Stromal cell of bone marrow (primary cell): ENCODE measurements at regions not wholly inside any gene's neighbourhood (a gene's known extent, or its start where the extent isn't known, plus 50 kb on each side); places are given as distances from the start of the nearest gene placed in this dataset.
A peak's percentile ranks its signal among the peaks of the same experiment; 100 is the strongest.

Source experiments
- DNase-seq: peaks from one replicate; pipeline ENCODE4 v3.0.0-alpha.2; 2012; ENCODE audit warnings: low read depth

DNA sequence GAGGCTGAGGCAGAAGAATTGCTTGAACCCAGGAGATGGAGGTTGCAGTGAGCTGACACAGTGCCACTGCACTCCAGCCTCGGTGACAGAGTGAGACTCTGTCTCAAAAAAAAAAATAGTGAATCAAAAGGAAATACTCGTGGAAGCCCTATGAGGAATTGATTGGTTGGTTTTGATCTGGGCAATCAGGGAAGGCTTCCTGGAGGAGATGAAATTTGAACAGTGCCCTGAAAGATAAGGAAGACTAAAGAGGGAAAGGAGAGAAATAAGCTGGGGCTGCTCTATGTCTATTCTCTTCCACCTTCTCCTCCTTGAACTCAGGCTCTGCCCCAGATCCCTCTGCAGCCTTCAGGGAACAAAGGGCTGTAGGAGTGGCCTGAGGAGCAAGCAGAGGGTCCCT lies 54.1 kb downstream of the IRF2BPL start:
- no peak for DNase-seq

DNA sequence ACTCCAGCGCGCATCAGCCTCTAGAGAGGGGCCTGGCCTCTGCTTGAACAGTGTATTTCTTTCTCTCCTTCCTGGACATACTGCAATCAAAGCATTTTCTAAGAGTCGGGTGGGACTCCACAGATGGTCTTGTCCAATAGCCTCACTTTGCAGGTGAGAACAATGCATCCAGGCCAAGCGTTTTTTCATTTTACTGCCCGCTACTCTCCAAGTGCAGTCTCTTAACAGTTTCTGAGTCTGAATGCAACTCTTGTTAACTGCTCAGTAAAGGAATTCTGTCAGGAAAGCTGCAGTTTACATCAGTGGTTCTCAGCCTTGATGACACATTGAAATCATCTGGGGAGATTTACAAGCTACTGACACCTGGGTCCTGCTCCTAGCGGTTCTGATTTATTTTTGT lies 57.0 kb downstream of the IRF2BPL start:
- no peak for DNase-seq

DNA sequence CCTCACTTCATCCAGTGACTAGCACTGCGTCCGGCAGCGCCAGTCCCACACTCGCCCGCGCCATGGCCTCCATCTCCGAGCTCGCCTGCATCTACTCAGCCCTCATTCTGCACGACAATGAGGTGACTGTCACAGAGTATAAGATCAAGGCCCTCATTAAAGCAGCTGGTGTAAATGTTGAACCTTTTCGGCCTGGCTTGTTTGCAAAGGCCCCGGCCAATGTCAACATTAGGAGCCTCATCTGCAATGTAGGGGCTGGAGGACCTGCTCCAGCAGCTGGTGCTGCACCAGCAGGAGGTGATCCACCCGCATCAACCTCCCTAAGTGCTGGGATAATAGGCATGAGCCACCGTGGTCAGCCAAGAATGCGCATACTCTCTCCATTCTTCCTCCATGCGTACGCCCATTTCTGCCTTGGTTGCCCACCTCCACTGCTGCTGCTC lies 59.9 kb downstream of the IRF2BPL start:
- DNase-seq = no peak

DNA sequence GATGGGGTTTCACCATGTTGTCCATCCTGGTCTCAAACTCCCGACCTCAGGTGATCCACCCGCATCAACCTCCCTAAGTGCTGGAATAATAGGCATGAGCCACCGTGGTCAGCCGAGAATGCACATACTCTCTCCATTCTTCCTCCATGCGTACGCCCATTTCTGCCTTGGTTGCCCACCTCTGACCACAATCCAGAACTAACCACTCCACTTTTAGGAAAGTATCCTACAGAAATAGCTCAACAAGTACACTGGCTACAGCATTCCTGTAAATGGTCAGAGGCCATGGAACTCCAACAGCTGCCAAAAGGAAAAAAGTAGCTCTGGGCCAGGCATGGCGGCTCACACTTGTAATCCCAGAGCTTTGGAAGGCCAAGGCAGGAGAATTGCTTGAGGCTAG lies 60.7 kb downstream of the IRF2BPL start:
- no peak for DNase-seq

DNA sequence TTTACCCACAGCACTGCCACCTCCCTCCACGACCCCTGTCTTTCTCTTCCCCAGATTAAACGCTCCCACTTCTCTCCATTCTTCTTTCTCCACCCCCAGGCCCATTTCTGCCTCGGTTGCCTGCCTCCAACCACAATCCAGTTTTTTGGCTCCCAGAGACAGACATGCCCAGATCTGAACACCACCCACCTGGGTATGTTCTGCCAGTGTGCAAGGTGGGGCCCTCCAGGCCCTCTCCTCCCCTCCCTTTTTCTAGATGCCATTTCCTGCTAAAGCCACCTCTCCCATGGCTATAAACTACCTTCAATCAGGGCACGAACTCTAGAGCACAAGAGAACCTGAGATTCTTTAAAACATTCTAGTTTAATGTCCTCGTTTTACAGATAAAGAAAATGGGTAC lies 63.3 kb downstream of the IRF2BPL start:
- DNase-seq = no peak

DNA sequence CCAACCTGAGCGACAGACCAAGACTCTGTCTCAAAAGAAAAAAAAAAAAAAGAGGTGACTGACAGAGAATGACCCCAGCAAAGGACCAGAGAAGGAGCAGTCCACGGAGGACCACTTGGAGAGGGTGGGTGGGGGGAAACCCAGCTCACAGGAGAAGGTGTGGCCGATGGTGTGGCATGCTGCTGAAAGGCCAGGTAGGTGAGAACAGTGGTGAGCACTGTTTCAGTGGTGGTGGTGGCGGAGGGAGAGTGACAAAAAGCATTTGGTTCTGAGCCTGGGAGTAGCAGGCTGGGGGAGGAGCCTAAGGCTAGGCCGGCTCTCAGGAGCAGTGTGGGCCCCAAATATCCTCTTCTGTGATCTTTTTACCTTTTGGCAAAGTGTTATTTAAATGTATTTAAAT lies 63.8 kb downstream of the IRF2BPL start:
- no peak for DNase-seq

DNA sequence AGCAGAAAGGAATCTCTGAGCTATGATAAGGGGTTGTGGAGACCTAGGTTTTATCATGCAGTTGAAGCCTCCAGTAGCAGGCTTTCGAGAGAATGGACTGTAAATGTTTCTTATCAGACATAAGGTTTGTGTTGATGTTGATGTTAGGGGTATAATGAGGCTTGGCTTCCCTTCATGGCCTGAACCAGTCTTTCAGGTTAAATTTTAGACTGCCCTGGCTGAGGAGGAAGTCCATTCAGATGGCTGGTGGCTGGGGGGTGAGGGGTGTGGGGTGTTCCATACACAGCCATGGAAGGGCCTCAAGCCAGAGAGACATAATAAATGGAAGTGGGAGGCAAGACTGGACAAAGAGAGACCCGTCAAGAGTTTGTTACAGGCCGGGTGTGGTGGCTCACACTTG lies 65.1 kb downstream of the IRF2BPL start:
- DNase-seq = no peak

DNA sequence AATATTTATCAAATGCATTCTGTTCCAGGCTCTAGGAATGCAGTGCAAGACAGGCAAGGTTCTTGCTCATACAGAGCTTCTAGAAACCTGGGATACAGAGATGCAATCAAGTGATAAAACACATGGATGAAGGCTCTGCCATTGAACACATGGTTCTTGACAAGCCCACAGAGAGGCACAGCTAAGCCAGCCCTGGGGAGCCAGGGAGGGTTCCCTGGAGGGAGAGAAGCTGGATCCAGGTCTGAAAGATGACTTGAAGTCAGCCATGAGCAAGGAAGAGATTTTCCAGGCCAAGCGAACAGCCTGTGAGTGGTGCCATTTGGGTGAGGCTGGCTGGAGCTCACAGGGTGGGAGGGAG lies 66.2 kb downstream of the IRF2BPL start:
- DNase-seq = no peak

DNA sequence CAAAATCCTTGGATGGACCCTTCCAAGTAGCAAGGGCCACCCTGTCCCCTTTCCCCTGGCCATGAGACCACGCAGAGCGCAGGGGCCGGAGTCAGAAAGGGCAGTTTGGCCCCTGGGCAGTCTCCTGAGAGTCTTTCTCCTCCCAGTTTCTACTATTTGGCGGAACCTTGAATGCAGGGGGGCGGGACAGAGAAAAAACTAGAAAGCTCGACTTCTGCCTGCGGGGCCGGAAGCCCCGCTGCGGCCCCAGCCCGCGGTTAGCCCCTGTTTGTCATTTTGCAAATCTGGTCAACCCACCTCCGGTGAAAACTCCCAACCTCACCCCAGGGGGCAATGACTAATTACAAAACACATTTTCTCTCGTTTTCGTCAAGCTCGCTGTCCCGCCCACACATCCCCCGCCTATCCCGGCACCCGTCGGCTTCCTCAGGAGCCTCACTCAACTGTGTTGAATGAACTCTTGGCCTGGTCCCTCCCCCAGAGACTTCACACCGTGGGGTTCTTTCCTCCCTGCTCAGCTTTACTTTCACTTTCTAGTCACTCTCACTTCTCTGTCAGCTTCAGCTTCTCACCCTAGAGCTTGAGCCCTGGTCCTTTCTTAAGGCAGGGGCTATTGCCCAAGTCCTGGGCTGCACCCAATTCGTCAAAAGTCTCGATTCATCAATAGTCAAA lies 66.7 kb downstream of the IRF2BPL start:
- peak; percentile 90 for DNase-seq

DNA sequence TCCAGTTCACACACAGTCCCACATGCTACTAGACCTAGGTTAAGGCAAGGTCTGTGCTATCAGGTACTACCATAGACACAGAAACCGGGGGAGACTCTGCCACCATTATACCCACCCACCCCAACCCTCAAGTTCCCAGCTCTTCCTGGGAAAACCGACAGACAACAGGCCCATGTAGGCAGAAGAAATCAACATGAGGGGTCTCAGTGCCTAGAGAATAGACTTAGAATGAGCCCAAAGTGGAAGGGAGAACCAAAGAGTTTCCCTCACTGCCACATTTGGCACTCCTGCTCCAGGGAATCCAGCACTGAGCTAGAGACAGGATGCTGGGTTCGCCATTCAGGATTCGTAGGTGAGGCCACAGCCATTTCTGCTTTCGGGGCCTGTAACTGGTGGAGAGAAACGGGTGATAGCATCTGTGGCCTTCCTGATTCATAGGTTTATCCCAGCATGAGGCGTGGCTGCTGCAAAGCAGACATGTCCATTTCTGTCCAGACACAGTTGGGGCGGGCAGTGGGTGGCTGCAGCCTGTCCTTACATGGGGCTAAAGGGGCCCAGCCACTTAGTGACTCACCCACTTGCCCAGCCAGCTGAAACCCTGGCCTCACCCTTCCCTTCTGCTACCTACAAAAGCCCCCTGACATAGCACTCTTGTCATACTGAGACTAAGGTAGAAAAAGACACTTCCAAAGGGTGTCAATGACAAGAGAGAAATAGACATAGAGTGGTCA lies 69.4 kb downstream of the IRF2BPL start:
- DNase-seq = no peak

DNA sequence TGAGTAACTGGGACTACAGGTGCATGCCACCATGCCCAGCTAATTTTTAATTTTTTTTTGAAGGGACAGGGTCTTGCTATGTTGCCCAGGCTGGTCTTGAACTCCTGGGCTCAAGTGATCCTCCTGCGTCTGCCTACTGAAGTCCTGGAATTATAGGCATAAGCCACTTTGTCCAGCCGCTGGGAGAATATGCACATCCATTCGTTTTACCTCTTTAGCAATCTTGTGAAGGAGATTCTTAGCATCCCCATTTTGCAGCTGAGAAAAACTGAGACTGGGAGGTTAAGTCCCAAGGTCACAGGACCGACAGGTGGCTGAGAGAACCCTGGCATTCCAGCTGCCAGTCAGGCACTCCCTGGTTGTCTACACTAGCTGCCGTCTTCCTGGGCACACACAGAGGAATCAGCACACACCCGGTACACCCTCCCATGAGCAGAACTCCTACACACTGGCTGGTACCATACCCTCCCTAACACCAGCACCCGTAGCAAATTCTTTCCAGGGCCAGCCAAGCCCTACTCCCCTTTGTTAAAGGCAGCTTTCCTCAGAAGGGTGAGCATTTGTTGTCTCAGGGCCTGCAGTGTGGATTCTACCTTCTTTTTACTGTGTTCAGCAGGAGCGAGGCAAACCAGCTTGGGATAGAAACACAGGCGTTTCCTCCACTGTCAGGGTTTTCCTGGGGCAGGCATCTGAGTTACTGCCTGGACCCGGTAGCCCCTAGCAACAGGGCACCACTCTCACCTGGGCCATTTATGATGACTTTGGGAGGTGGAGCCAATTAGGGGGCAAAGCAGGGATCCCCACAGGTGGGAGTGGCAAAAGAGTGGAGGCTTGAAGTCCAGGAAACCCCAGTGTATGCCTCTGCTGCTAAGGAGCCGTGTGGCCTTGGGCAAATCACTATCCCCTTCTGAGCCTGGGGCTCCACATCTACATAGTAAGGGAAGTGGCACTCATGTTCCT lies 70.2 kb downstream of the IRF2BPL start:
- no peak for DNase-seq

DNA sequence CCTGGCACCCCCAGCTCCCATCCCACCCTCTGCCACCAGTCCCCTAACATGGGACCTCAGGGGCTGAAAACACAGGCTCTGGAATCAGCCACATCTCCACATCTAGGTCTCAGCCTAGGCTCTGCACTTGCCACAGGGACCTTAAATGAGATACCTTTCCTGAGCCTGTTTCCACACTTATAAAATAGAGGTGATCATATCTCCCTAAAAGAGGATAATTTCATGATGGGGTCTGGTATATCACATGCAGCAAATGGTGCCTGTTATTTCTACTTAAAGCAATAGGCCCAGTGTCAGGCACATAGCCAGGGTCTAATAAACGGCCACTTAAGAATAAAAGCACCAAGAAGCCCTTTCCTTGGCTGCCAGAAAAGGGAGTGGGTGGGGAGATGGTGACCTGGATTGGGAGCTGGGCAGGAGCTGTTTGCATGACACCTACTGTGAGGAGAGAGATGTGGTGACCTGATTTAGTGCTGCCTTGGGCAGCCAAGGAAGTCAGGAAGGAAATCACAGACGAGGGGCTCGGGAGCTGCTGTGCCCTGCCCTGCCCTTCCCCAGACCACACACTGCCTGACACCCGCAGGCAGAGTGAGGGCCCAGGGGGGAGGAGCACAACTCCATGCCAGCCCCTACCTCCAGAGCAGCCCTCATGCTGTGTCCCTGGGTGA lies 71.2 kb downstream of the IRF2BPL start:
- no peak for DNase-seq

DNA sequence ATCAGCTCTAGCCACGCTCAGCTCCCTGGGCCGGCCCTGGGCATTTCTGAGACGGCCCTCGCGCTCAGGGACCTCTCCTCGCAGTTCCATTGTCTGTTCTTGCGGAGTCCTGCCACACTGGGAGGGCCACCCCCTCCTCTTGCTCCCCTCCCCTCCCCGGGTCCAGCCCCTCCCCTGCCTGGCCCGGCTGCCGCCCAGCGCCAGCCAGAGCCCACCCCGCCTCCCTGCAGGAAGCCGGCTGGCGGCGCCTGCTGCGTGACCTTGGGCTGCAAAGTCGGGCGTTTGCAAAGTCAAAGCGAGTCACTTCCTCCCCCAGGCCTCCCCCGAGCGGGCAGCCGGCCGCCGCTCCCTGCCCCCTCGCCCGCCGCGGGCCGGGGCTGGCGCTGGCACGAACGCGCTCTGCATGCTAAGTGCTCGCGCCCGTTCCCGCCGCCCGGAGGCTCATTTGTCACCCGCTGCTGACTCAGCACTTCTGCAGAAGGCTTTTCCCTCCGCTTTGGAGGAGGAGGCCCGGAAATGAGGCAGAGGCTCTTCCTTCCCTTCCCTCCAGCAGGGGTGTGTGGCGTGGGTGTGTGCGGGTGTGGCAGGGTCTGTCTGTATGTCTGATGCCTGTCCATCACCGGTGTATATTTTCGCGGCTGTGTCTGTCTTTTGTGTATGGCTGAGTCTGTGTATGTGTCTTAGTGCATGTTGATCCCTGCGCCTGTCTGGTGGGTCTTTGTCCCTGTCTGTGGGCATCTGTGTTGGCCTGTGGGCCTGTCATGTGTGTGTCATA lies 72.0 kb downstream of the IRF2BPL start:
- DNase-seq = peak; percentile 91

DNA sequence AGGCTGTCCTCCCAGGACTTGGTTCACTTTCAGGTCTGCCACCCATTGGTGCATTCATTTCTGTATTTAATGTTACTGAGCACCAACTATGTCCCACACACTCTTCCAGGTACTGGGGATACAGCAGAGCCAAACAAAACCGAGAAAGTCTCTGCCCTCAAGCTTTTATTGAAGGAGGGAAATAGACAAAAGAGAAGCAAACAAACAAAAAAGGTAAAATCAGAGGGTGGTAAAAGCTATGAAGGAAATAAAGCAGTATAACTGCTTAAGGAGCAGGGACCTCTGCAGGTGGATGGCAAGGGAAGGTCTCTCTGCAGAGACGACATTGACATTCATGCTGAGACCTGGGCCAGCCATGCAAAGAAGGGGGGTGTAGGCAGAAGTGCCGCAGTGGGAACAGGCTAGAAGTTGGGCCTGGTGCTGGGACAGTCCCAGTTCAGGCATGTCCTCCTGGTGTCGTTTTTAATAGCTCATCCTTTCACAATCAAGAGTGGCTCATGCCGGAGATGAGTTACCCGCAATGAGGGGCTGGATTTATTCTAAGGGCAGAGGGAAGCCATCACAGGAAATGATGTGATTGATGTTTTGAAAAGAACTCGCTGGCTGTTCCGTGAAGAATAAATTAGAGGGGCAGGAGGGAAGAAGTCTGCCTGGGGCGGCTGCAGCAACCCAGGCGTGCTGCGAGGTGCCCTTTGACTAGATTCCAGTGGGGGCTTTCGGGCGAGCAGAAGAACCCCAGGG lies 72.8 kb downstream of the IRF2BPL start:
- no peak for DNase-seq

DNA sequence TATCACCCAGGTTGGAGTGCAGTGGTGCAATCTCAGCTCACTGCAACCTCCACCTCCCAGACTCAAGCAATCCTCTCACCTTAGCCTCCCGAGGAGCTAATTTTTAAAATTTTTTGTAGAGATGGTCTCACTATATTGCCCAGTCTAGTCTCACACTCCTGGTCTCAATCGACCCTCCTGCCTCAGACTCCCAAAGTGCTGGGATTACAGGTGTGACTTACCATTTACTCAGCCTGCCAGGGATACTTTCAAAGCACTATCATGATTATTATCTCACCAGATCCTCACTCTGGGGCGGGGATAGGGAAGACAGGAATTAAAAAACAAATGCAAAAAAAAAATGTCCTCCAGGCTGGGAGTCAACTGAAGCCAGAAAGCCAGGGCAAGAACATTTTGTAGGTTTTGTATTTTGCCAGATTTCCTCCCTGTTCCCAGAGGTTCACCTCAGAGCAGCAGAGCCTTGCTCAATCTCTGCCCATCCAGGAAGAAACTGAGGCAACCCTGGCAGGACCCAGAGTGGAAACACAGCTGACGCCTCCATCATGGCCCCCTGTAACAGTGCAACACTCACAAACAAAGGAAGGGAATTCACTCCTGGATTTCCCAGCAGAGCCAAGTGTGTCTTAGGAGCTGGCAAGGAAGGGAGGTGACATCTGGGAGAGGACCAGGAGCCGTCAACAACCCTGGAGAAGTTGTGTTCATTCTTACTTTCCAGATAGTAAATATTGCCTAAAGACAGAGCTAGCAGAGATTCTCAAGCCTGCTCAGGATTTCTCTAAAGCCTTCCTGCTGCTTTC lies 73.9 kb downstream of the IRF2BPL start:
- no peak for DNase-seq

DNA sequence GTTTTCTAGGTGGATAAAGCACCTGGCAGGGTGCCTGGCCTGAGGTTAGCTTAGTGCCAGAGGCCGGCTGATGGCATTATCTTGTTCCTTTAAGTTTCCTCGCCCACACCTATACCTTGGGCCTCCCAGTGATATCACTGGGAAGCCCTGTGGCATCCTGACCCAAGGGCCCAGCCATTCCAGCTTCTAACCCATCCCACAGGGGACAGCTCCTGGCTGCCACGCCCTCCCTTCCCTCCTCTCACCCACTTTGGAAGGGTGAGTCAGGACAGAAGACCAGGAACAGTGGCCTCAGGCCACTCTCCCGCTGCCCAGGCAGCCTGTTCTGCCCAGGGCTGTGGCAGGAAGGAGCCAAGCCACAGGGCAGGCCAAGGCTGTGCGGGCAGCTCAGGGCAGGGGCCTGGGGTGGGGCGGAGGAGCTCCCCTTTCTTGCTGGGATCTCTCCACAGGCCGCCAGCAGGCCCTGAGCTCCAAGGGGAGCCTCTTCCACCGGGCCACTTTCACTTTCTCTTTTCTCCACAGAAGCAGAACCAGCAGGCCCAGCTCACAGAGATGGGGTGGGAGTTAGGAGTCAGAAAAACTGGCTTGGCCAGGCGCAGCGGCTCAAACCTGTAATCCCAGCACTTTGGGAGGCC lies 75.1 kb downstream of the IRF2BPL start:
- DNase-seq = peak; percentile 75

DNA sequence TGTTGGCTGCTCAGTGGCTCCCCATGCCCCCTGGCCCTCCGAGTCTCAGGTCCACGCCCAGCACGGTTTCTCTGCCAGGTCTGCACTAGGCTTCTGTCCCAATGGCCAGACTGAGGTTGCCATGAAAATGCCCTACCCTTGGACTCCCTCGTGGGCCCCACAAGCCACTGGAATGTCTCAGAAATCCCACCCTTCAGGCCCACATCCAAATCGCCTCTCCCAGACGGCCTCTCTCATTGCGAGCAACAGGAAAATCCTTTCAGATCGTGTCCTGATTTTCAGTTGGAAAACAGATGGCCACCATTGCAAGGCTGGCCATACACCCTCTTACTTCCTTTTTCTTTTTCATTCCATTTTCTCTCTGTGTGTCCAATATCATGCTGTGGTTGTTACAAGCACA lies 77.3 kb downstream of the IRF2BPL start:
- no peak for DNase-seq

DNA sequence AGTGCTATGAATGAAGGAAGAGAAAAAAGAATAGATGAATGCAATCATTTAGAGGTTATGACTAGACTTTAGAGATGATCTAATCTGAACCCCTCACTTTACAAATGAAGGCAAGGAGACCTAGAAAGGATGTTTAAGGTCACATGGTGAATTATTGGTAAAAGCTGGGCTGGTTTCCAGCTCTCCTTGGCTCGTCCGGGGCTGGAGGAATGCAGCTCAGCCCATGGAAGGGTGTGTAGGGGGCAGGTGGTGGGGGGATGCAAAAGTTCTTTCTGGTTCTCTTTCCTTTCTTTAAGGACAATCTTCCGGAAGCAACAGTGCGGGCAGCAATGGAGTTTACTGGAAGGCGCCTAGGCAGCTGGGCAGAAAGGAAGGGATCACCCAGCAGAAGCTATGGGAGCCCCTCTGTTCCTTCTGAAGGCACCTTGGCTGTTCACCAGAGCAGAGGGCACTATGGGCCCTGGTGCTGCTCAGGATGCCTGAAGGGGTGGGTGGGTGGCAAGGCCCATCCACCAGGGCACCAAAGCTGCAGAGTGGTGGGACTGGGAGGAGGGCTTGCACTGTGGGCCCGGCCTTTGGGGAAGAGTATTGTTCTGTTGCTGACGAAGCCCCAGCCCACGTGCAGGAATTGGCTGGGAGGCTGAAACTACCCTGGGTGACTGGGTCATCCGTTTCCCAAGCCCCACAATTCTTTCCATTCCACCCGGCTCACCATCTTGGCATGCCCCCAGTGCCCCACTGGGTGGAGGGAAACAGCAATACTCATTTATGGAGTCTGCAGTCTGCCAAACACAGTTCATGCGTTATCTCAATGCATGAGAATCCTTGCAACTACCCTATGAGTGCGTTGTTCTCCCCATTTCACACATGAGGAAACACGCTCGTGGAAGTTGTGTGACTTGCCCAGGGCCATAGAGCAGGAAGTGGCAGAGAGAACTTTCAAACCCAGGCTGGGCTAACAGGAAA lies 78.2 kb downstream of the IRF2BPL start:
- DNase-seq = peak; percentile 40
